NB4 (cell line): ENCODE measurements at regions not wholly inside any gene's neighbourhood (a gene's known extent, or its start where the extent isn't known, plus 50 kb on each side); places are given as distances from the start of the nearest gene placed in this dataset.

Experiments
- DNase-seq: peaks from one replicate; pipeline ENCODE4 v3.0.0; 2010; ENCODE audit warnings: low read depth
- H3K4me3 ChIP-seq: one replicate; pipeline ENCODE4 v1.5.1; 2011; ENCODE audit warnings: mild to moderate bottlenecking, low read depth, low read length, moderate library complexity
- CTCF ChIP-seq: IDR thresholded peaks from one replicate; pipeline ENCODE4 v1.5.1; 2012; ENCODE audit warnings: low read depth, low read length
- MAX ChIP-seq: IDR thresholded peaks from 2 replicates; pipeline ENCODE4 v1.6.1; 2011; ENCODE audit warnings: low read depth, low read length
- MYC ChIP-seq: IDR thresholded peaks from 2 replicates; pipeline ENCODE4 v1.6.1; 2011; ENCODE audit warnings: low read depth, low read length
- POLR2A ChIP-seq: IDR thresholded peaks from 2 replicates; pipeline ENCODE4 v1.6.1; 2011; ENCODE audit warnings: mild to moderate bottlenecking; ENCODE audit not compliant: insufficient read length; ENCODE audit errors: extremely low read depth

GRCh38 chr6:62570372-62570771, 284.3 kb upstream of the KHDRBS2 start:
- no peak for TF ChIP-seq MAX
- TF ChIP-seq MYC = no peak
- no peak for TF ChIP-seq CTCF
- no peak for TF ChIP-seq POLR2A

DNA sequence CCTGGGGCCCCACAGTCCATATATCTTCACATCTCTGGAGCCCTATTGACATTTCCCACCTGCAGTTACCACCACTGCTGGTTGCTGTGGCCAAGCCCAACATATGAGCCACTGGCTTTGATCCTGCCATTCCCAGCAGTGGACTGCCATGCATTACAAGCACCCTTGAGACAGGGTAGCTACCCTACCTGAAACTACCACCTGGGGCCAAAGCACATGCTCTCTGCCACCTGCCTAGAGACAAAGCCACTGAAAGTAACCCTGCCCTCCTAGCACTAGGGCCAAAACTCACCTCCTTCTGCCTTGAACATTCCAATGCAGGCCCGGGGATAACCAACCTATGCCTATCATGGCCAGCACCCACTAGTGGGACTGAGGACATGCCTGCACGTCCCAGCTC, 255.5 kb upstream of the KHDRBS2 start:
- H3K4me3 ChIP-seq = no peak overlapping the region
- no peak for TF ChIP-seq MAX
- TF ChIP-seq MYC = no peak
- TF ChIP-seq CTCF = no peak
- no peak for TF ChIP-seq POLR2A
- DNase-seq = no peak

More at GRCh38 chr6:62570372-62570771, 284.3 kb upstream of the KHDRBS2 start:
- H3K4me3 ChIP-seq = no peak overlapping the region
- no peak for DNase-seq

GRCh38 chr6:62530985-62531384, 245.0 kb upstream of the KHDRBS2 start:
- no peak for DNase-seq
- no peak for TF ChIP-seq MAX
- TF ChIP-seq MYC = no peak
- TF ChIP-seq POLR2A = no peak
- no peak for TF ChIP-seq CTCF
- no peak overlapping the region for H3K4me3 ChIP-seq

GRCh38 chr6:62528894-62529526, 243.0 kb upstream of the KHDRBS2 start:
- no peak for TF ChIP-seq MAX
- TF ChIP-seq POLR2A = no peak
- TF ChIP-seq CTCF = no peak
- TF ChIP-seq MYC = no peak
- no peak overlapping the region for H3K4me3 ChIP-seq
- DNase-seq = peak; percentile 14

DNA sequence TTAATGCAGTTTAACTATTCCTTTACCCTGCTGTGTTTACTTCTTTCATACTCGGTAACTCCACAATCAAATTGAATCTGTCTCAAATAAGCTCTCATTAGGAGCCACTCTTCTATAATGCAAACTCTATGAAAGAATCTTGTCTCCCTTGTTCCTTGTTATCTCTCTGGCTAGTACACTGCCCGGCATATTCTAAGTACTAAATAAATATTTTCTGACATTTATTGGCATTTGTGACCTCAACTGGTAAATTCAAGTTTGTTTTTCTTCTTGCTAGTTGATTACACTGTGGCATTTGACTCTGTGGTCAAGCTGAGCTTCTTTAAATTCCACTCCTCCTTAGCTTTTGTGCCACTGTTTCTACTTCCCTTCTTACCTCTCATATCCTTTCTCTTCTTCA, 237.6 kb upstream of the KHDRBS2 start:
- TF ChIP-seq MAX (no peak), POLR2A (no peak), CTCF (no peak), MYC (no peak)
- H3K4me3 ChIP-seq = no peak overlapping the region
- DNase-seq = no peak

DNA sequence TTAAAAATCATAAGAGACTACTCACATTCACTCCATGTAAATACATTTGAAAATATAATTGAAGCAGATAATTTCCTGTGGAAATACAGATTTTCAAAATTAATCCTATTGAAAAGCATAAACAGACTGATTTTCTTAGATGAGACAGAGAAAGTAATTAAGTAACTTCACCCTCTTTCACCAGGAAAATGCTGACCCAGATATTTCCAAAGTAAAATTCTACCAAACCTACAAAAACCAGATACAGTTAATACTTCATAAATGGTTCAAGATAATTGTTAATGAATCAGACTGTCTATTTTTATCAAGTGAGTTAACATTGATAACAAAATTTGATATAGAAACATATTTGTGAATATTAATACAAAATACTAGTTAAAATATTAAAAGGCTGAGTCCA, 233.5 kb upstream of the KHDRBS2 start:
- no peak for DNase-seq
- H3K4me3 ChIP-seq = no peak overlapping the region
- TF ChIP-seq MAX (no peak), CTCF (no peak), POLR2A (no peak), MYC (no peak)
